Neural cell (in vitro differentiated cells): ENCODE measurements at regions not wholly inside any gene's neighbourhood (a gene's known extent, or its start where the extent isn't known, plus 50 kb on each side); places are given as distances from the start of the nearest gene placed in this dataset.

Experiments
- H2AFZ ChIP-seq: fragments of 200-600, 300-800 bp; sonication (generic), shearing (Covaris generic); 2 replicates; pipeline ENCODE4 v1.6.0; 2014; ENCODE audit warnings: low read depth, mild to moderate bottlenecking, antibody characterized with exemption, low read length, moderate library complexity
- H3F3A ChIP-seq: fragments of 200-600 bp; shearing (Covaris generic); 2 replicates; pipeline ENCODE4 v1.6.1; 2016; ENCODE audit warnings: mild to moderate bottlenecking, moderate library complexity, mixed read lengths, antibody characterized with exemption, low read length; ENCODE audit not compliant: insufficient read depth, poor library complexity, severe bottlenecking
- H3K27ac ChIP-seq: fragments of 200-600, 300-800 bp; sonication (generic), shearing (Covaris generic); 2 replicates; pipeline ENCODE4 v1.5.1; 2014; ENCODE audit warnings: mild to moderate bottlenecking, low read length, moderate library complexity
- H3K27me3 ChIP-seq: fragments of 300-800, 200-600 bp; sonication (generic), shearing (Covaris generic); 2 replicates; pipeline ENCODE4 v1.6.0; 2014; ENCODE audit warnings: mild to moderate bottlenecking, low read depth, low read length, moderate library complexity; ENCODE audit not compliant: insufficient read depth
- H3K36me3 ChIP-seq: fragments of 300-800, 200-600 bp; sonication (generic), shearing (Covaris generic); 2 replicates; pipeline ENCODE4 v1.5.1; 2014; ENCODE audit warnings: mild to moderate bottlenecking, antibody characterized with exemption, low read length, moderate library complexity; ENCODE audit not compliant: insufficient read depth
- H3K4me2 ChIP-seq: fragments of 300-800, 200-600 bp; sonication (generic), shearing (Covaris generic); 2 replicates; pipeline ENCODE4 v1.6.0; 2014; ENCODE audit warnings: mild to moderate bottlenecking, low read length
- H3K4me3 ChIP-seq: fragments of 300-800, 200-600 bp; sonication (generic), shearing (Covaris generic); 2 replicates; pipeline ENCODE4 v1.5.1; 2014; ENCODE audit warnings: mild to moderate bottlenecking, low read length, moderate library complexity
- H3K79me2 ChIP-seq: fragments of 200-600 bp; shearing (Covaris generic); replicated peaks from 2 replicates; pipeline ENCODE4 v1.6.0; 2014; ENCODE audit warnings: mild to moderate bottlenecking, low read length, moderate library complexity; ENCODE audit not compliant: insufficient read depth
- H3K9ac ChIP-seq: fragments of 300-800, 200-600 bp; sonication (generic), shearing (Covaris generic); 2 replicates; pipeline ENCODE4 v1.6.1; 2016; ENCODE audit warnings: mild to moderate bottlenecking, low read length, mixed read lengths
- H3K9me2 ChIP-seq: fragments of 200-600 bp; shearing (Covaris generic); 2 replicates; pipeline ENCODE4 v1.6.1; 2016; ENCODE audit warnings: mild to moderate bottlenecking, low read length, mixed read lengths; ENCODE audit not compliant: insufficient read depth
- H3K9me3 ChIP-seq: fragments of 200-600, 300-800 bp; sonication (generic), shearing (Covaris generic); 2 replicates; pipeline ENCODE4 v1.6.1; 2016; ENCODE audit warnings: mild to moderate bottlenecking, mixed run types, low read length, moderate library complexity, mixed read lengths
- H4K20me1 ChIP-seq: fragments of 200-600 bp; shearing (Covaris generic); 2 replicates; pipeline ENCODE4 v1.6.1; 2016; ENCODE audit warnings: mild to moderate bottlenecking, mixed run types; ENCODE audit not compliant: insufficient read depth
- CTCF ChIP-seq: fragments of 450-650 bp; IDR thresholded peaks from 2 replicates; pipeline ENCODE4 v1.5.1; 2014; ENCODE audit warnings: antibody characterized with exemption, mild to moderate bottlenecking, moderate library complexity; ENCODE audit not compliant: poor library complexity, severe bottlenecking
- EP300 ChIP-seq: fragments of 450-650 bp; conservative IDR thresholded peaks from 2 replicates; pipeline ENCODE4 v1.6.1; 2014; ENCODE audit warnings: antibody characterized with exemption, mild to moderate bottlenecking, moderate library complexity; ENCODE audit not compliant: poor library complexity, severe bottlenecking
- EZH2 ChIP-seq: fragments of 200-600, 300-800 bp; shearing (Covaris generic), sonication (generic); IDR thresholded peaks from 2 replicates; pipeline ENCODE4 v1.6.1; 2014; ENCODE audit warnings: antibody characterized with exemption, low read length, borderline replicate concordance, mild to moderate bottlenecking; ENCODE audit not compliant: insufficient read depth, poor library complexity, severe bottlenecking
- MXI1 ChIP-seq: fragments of 450-650 bp; conservative IDR thresholded peaks from 2 replicates; pipeline ENCODE4 v1.6.1; 2014; ENCODE audit warnings: antibody characterized with exemption, mild to moderate bottlenecking; ENCODE audit not compliant: poor library complexity, severe bottlenecking
- POLR2AphosphoS5 ChIP-seq: IDR thresholded peaks from 2 replicates; pipeline ENCODE4 v1.6.1; 2012
- RAD21 ChIP-seq: fragments of 450-650 bp; conservative IDR thresholded peaks from 2 replicates; pipeline ENCODE4 v1.6.1; 2014; ENCODE audit warnings: antibody characterized with exemption, mild to moderate bottlenecking, moderate library complexity
- REST ChIP-seq: IDR thresholded peaks from 2 replicates; pipeline ENCODE4 v1.6.1; 2012; ENCODE audit warnings: borderline replicate concordance
- SMC3 ChIP-seq: fragments of 450-650 bp; conservative IDR thresholded peaks from 2 replicates; pipeline ENCODE4 v1.6.1; 2014; ENCODE audit warnings: antibody characterized with exemption, mild to moderate bottlenecking, moderate library complexity; ENCODE audit not compliant: poor library complexity
- TAF1 ChIP-seq: IDR thresholded peaks from 2 replicates; pipeline ENCODE4 v1.6.1; 2012; ENCODE audit warnings: low read depth

GRCh38 chr7:46068159-46068558 lies 147.1 kb upstream of the IGFBP3 start:
- Histone ChIP-seq H3F3A (no peaks in the 10 kb centered on the region), H4K20me1 (no peaks in the 10 kb centered on the region), H3K79me2 (no peaks in the 10 kb centered on the region), H2AFZ (no peak overlapping the region), H3K27me3 (no peaks in the 10 kb centered on the region), H3K27ac (no peak overlapping the region), H3K9me2 (no peaks in the 10 kb centered on the region), H3K4me2 (no peak overlapping the region), H3K9ac (no peak overlapping the region), H3K9me3 (no peaks in the 10 kb centered on the region), H3K36me3 (no peaks in the 10 kb centered on the region), H3K4me3 (no peak overlapping the region)
- TF ChIP-seq EZH2 = no peak

GRCh38 chr7:46059308-46060020 lies 138.4 kb upstream of the IGFBP3 start:
- H3K9me3 ChIP-seq = no peaks in the 10 kb centered on the region
- no peaks in the 10 kb centered on the region for H3K79me2 ChIP-seq
- no peaks in the 10 kb centered on the region for H3F3A ChIP-seq
- H3K36me3 ChIP-seq = no peaks in the 10 kb centered on the region
- no peak overlapping the region for H2AFZ ChIP-seq
- no peak overlapping the region for H3K9ac ChIP-seq
- H3K4me2 ChIP-seq = no peak overlapping the region
- no peak overlapping the region for H3K27ac ChIP-seq
- no peaks in the 10 kb centered on the region for H4K20me1 ChIP-seq
- no peaks in the 10 kb centered on the region for H3K9me2 ChIP-seq
- H3K27me3 ChIP-seq = no peaks in the 10 kb centered on the region
- TF ChIP-seq POLR2AphosphoS5 (no peak), MXI1 (no peak), EZH2 (no peak), TAF1 (no peak), EP300 (no peak), REST (no peak), CTCF (no peak), RAD21 (no peak), SMC3 (no peak)
- no peak overlapping the region for H3K4me3 ChIP-seq
